ENCODE measurements at regions not wholly inside any gene's neighbourhood (a gene's known extent, or its start where the extent isn't known, plus 50 kb on each side); places are given as distances from the start of the nearest gene placed in this dataset.

GRCh38 chr7:14048889-14049288, 59.4 kb upstream of the ETV1 start:
- no peak for DNase-seq
- Histone ChIP-seq H3K36me3 (ENCODE audit: control insufficient read depth, insufficient read depth, low read length) (no peaks in the 10 kb centered on the region), H3K27me3 (ENCODE audit: control insufficient read depth, insufficient read depth, low read length) (no peaks in the 10 kb centered on the region), H3K9me3 (ENCODE audit: control insufficient read depth, low read depth, low read length) (no peaks in the 10 kb centered on the region), H3K4me3 (ENCODE audit: low read length) (no peak overlapping the region), H3K4me1 (ENCODE audit: control insufficient read depth, insufficient read depth, low read length) (no peaks in the 10 kb centered on the region), H3K27ac (ENCODE audit: low read length) (no peak overlapping the region)
- 74% methylated on average over 2 of the region's 2 CpGs for WGBS (ENCODE audit: insufficient coverage, low lambda C conversion rate)

- WGBS (ENCODE audit: insufficient coverage, low lambda C conversion rate): 60% methylated on average over 1 of the region's 5 CpGs
- Histone ChIP-seq H3K27me3 (ENCODE audit: control insufficient read depth, insufficient read depth, low read length) (no peaks in the 10 kb centered on the region), H3K4me1 (ENCODE audit: control insufficient read depth, insufficient read depth, low read length) (no peaks in the 10 kb centered on the region), H3K4me3 (ENCODE audit: low read length) (no peak overlapping the region), H3K36me3 (ENCODE audit: control insufficient read depth, insufficient read depth, low read length) (no peaks in the 10 kb centered on the region), H3K27ac (ENCODE audit: low read length) (no peak overlapping the region), H3K9me3 (ENCODE audit: control insufficient read depth, low read depth, low read length) (no peaks in the 10 kb centered on the region)
- DNase-seq: no peak
These were observed 58.4 kb upstream of the ETV1 start for GRCh38 chr7:14047709-14048399.

- WGBS (ENCODE audit: insufficient coverage, low lambda C conversion rate): 100% methylated on average over 1 of the region's 3 CpGs
- Histone ChIP-seq H3K27me3 (ENCODE audit: control insufficient read depth, insufficient read depth, low read length) (no peaks in the 10 kb centered on the region), H3K27ac (ENCODE audit: low read length) (no peak overlapping the region), H3K36me3 (ENCODE audit: control insufficient read depth, insufficient read depth, low read length) (no peaks in the 10 kb centered on the region), H3K4me1 (ENCODE audit: control insufficient read depth, insufficient read depth, low read length) (no peaks in the 10 kb centered on the region), H3K9me3 (ENCODE audit: control insufficient read depth, low read depth, low read length) (no peaks in the 10 kb centered on the region), H3K4me3 (ENCODE audit: low read length) (no peak overlapping the region)
- no peak for DNase-seq
These were observed 56.2 kb upstream of the ETV1 start for GRCh38 chr7:14045651-14046050.

DNA sequence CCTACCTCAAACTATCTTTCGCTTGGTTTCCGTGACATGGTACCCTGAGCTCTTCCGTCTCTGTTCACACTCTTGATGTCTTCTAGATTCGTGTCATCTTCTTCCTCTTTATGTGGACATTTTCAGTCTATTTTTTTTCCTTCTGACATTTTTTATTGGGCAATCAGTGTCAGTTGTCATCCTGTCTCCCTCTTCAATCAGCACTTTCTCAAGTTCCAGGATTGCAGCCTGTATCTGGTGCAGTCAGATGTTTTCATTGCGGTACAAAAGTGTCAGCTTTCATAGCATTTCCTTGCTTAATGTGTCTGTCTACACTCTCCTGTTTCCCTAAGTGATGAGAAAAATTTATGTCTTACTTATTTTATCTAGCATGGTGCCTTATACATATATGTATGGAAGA, 51.1 kb upstream of the ETV1 start:
- H3K36me3 ChIP-seq (ENCODE audit: control insufficient read depth, insufficient read depth, low read length): no peaks in the 10 kb centered on the region
- H3K4me3 ChIP-seq (ENCODE audit: low read length): no peak overlapping the region
- H3K4me1 ChIP-seq (ENCODE audit: control insufficient read depth, insufficient read depth, low read length): no peaks in the 10 kb centered on the region
- H3K27ac ChIP-seq (ENCODE audit: low read length): no peak overlapping the region
- DNase-seq: no peak
- no peaks in the 10 kb centered on the region for H3K27me3 ChIP-seq (ENCODE audit: control insufficient read depth, insufficient read depth, low read length)
- 96% methylated on average over 5 of the region's 5 CpGs for WGBS (ENCODE audit: insufficient coverage, low lambda C conversion rate)
- H3K9me3 ChIP-seq (ENCODE audit: control insufficient read depth, low read depth, low read length): no peaks in the 10 kb centered on the region
